GM10266 (cell line): ENCODE measurements at regions not wholly inside any gene's neighbourhood (a gene's known extent, or its start where the extent isn't known, plus 50 kb on each side); places are given as distances from the start of the nearest gene placed in this dataset.

Experiments used
- DNase-seq: peaks from one replicate; pipeline ENCODE4 v3.0.0; 2012; ENCODE audit errors: extremely low spot score
- CTCF ChIP-seq: IDR thresholded peaks from 2 replicates; pipeline ENCODE4 v1.5.1; 2012; ENCODE audit warnings: mild to moderate bottlenecking, low read depth; ENCODE audit not compliant: control insufficient read depth, insufficient read depth; ENCODE audit errors: missing control alignments

- DNase-seq, result no peak
- no peak for TF ChIP-seq CTCF
Measured at GRCh38 chr11:134711588-134711987, 299.5 kb upstream of the B3GAT1 start.

DNA sequence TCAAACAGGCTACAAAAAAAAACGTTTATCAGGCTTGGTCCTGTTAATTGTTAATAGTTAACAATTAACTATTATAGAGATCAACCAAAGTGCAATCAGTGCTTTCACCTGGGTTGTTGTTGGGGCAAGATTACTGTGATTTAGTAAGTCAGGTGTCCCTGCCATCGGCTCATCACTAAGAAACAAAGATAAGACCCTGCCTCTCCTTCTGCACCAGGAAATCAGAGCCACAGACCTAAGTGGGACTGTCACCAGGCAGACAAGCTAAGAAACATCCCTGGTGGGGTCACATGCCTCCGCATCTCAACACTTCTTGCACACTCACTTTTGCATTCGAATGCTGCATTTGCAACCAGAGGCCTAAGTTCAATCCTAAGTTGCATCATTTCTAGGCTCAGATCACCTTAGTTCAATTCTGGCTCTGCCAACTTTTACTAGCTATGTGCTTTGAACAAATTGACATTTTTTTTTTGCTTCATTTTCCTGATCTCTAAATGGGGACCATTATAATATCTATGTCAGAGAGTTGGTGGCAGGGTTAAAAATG lies 298.9 kb upstream of the B3GAT1 start:
- no peak for DNase-seq
- no peak for TF ChIP-seq CTCF

- no peak for DNase-seq
- TF ChIP-seq CTCF, result no peak
Measured at GRCh38 chr11:134705858-134706257, 293.8 kb upstream of the B3GAT1 start.

DNA sequence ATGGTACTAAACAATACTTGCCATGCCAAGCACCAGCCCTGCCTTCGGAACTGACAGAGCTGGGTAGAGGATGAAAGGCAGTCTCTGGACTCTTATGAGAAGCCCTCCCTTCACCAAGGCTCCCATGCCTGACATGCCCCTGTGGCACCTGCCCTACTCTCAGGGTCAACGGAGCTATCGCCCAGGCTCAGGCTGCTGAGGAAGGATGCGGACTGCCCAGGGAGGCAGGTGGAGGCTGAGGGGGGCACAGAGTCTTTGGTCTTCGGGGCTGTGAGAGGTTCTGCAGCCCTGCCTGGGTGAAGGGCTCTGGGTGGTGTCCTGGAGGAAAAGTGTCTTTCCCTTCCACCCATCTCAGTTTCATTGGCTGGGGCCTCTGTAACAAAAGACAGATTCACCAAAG lies 290.8 kb upstream of the B3GAT1 start:
- no peak for TF ChIP-seq CTCF
- DNase-seq, result no peak

DNA sequence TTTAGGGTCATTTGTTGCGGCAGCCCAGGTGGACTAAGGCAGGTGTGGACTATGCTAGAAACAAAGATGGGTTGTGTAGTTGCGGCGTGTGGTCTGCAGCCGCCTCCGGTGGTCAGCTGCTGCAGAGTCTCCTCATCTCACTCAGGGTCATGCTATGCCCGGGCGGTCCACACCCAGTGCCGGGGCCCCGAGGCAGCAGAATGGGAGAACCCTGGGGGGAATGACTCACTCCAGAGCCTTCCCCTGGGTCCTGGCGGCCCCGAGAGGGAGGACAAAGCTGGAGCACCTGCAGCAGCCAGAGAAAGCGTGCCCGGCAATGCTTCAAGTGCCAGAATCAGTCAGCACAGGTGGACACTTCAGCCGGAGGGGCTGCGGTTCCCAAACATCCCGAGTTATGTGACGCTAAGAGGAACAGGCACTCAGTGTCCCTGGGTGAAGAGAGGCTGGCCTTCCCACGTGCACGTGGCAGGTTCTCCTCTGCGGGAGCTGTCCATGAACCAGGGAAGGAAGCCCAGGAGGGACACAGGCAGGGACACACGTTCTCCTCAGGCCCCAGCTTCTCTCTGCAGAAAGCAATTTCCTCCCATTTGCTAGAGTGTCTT lies 289.6 kb upstream of the B3GAT1 start:
- no peak for DNase-seq
- TF ChIP-seq CTCF, result no peak

DNA sequence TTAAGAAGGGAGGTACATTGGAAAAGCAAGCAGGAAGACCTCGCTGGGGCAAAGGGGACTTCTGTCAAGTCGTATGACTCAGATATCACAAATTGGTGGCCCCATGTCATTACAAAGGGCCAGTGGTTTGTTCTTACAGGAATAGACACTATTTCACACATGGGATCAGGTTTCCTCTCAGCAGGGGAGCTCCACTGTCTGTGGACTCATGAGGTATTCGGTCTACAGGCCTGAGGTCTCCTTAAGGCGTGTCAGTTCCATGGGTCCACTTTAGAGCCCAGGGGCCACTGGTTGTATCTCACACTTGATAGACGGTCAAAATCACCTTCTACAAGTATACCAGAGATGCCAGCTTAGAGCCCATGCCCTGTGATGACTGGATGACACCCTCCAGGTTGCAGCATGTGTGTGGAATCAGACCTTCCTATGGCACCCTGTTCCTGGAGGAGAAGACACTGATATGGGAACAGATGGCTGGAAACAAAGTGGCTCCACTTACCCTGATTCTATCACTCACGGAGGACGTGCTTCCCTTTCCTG lies 288.1 kb upstream of the B3GAT1 start:
- no peak for DNase-seq
- no peak for TF ChIP-seq CTCF

DNA sequence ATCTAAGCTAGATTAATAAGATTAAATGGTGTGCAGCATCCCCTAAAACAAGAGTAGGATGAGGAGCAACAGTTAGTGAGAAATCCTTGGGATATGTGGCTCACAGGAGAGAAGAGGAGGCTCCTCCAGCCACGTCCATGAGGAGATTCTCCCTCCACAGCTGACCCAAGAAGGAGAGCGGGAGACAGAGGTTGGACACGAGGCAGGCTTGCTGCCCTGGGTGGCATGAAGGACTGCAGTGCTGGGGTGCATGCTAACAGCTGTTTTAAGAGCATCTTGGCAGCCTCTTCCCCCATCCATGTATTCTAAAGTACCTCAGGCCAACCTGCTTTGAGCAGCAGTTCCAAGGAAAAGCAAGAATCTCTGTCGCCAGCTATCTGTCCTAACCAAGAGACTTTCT lies 284.4 kb upstream of the B3GAT1 start:
- no peak for TF ChIP-seq CTCF
- no peak for DNase-seq
